D721Med (cell line): ENCODE measurements at regions not wholly inside any gene's neighbourhood (a gene's known extent, or its start where the extent isn't known, plus 50 kb on each side); places are given as distances from the start of the nearest gene placed in this dataset.

Experiments used
- DNase-seq: peaks from one replicate; pipeline ENCODE4 v3.0.0; 2011; ENCODE audit warnings: low spot score; ENCODE audit not compliant: insufficient read length
- FAIRE-seq: peaks from 2 replicates; lab custom pipeline; 2011; peaks lifted over from hg19 to GRCh38; lab: Jason Lieb, UNC
- TF ChIP-seq, protein P1 (sequence below): IDR thresholded peaks from 2 replicates; pipeline ENCODE4 v1.5.1; 2012; ENCODE audit warnings: mild to moderate bottlenecking, control low read depth; ENCODE audit not compliant: insufficient read depth; ENCODE audit errors: missing control alignments

DNA sequence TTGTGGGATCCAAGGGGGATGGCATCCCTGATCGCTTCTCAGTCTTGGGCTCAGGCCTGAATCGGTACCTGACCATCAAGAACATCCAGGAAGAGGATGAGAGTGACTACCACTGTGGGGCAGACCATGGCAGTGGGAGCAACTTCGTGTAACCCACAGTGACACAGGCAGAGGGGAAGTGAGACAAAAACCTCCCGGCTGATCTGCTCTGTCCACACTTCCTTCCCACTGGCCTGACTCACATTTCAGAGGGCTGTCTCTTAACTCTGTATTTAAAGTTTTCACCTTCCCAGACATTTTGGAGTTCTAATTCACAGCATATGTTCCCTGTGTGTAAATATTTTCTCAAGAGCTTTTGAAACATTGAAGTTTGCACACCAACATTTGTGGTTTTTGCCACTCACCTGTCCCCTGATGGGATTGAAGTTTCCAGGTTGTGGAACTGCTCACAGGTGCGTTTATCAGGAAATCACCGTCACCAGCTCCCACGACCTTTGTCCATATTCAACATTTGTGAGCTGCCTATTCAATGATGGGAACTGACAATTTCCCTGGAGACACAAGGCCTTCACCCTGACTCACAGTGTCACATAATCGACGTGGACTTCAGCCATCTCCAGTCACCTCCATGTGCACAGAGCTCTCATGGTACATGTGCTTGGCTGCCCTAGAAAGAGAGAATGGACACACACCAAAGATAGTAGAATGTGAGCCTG, 99.2 kb downstream of the VPREB1 start:
- TF ChIP-seq, protein P1, sequence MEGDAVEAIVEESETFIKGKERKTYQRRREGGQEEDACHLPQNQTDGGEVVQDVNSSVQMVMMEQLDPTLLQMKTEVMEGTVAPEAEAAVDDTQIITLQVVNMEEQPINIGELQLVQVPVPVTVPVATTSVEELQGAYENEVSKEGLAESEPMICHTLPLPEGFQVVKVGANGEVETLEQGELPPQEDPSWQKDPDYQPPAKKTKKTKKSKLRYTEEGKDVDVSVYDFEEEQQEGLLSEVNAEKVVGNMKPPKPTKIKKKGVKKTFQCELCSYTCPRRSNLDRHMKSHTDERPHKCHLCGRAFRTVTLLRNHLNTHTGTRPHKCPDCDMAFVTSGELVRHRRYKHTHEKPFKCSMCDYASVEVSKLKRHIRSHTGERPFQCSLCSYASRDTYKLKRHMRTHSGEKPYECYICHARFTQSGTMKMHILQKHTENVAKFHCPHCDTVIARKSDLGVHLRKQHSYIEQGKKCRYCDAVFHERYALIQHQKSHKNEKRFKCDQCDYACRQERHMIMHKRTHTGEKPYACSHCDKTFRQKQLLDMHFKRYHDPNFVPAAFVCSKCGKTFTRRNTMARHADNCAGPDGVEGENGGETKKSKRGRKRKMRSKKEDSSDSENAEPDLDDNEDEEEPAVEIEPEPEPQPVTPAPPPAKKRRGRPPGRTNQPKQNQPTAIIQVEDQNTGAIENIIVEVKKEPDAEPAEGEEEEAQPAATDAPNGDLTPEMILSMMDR = no peak
- DNase-seq = no peak
- FAIRE-seq = no peak

DNA sequence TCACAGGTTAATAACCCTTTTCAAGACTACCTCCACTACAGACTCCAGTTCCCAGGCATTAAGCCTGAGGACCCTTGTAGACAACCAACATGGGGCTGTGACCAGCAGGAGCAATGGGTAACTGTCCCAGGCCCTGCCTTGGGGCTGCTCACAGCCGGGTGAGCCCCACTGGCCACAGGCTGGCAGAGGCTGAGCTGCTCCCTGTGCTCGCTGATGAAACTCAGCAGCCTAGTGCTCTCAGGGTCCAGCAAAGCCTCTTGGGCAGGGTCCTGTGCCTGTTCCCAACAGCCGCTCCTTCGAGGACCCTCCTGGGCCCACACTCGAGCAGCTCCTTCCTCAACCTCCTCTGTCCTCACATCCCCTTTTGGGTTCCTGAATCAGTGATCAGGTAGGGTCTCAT, 99.8 kb downstream of the VPREB1 start:
- FAIRE-seq = no peak

GRCh38 chr22:22345781-22346180, 101.2 kb downstream of the VPREB1 start:
- no peak for DNase-seq
- TF ChIP-seq, protein P1 = no peak
- FAIRE-seq = no peak

More for the DNA sequence above, 99.8 kb downstream of the VPREB1 start:
- DNase-seq = no peak
- TF ChIP-seq, protein P1 = no peak

DNA sequence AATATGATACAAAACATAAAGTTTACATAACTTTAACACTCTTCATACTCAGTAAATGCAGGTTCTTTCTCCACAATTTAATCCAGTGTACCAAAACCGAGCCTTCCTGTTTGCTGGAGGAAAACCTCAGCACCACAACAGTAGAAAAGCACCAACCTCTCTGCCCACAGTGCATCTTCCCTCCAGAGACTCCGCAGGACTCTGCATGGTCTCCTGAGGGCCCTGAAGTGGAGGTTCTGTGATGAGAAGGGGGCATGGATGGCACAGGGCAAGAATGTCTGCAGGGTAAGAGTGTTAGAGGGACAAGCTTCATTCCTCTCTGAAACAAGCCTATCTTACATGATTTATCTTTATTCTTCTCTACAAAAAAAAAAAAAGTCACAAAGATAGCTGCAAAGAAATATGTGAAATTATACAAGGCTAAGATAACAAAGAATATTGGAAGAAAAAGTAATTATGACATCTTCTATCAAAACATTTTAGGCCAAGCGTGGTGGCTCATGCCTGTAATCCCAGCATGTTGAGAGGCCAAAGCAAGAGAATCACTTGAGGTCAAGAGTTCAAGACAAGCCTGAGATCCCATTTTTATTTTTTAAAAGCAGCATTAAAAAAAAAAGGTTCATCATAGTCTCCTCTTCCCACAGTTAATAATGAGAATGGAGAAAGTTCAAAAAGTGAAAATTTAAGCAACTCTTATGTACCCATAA, 102.0 kb downstream of the VPREB1 start:
- TF ChIP-seq, protein P1 = no peak
- FAIRE-seq (no peak), DNase-seq (no peak)

DNA sequence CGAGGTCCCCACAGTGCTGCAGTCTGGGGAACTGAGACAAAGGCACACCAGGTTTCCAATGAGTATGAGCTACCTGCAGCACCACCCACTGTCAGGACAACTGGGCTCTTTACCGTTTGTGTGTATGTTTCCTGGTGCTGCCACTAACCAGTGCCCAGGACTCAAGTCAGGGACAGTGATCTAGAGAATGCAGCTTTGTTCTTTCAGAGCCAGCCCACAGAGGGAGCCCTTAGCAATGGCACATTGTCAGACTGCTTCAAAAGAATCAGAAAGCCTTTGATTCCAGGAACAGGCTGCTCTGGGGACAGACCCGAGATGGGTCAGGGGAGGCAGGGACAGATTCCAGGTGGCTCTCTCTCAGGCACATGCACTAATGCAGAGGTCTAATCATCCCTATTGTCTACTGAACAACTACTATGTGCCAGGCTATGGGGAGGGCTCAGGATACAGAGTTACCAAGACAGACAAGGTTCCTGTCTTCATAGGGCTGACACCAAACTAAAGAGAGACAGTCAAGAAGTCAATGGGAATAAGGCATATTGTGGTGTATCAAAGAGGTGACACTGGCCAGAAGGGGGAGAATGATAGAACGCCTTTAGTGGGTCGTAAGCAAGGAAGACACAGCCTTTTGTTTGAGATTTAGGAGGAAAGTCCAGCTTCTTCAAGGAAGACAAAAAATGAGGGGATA, 103.7 kb downstream of the VPREB1 start:
- TF ChIP-seq, protein P1 = no peak
- DNase-seq = no peak
- no peak for FAIRE-seq

- FAIRE-seq (no peak), DNase-seq (no peak)
- TF ChIP-seq, protein P1 = no peak
These were observed 104.3 kb downstream of the VPREB1 start for GRCh38 chr22:22348815-22349454.
